ENCODE measurements at regions not wholly inside any gene's neighbourhood (a gene's known extent, or its start where the extent isn't known, plus 50 kb on each side); places are given as distances from the start of the nearest gene placed in this dataset.

- no peak for TF ChIP-seq EZH2 (optimal IDR thresholded peaks at IDR 0.05; ENCODE audit: low read depth, low read length)
- TF ChIP-seq CTCF (IDR thresholded peaks at IDR 0.05; ENCODE audit: low read length) = no peak
- TF ChIP-seq EZH2phosphoT487 (IDR thresholded peaks at IDR 0.05; ENCODE audit: low read length) = no peak
These were observed 1442.7 kb downstream of the TBC1D22A start for GRCh38 chr22:48205161-48205560.

GRCh38 chr22:48204296-48204695 is 1441.8 kb downstream of the TBC1D22A start:
- no peaks in the 10 kb centered on the region for H4K20me1 ChIP-seq (ENCODE audit: insufficient read depth, low read length)
- no peaks in the 10 kb centered on the region for H3K4me1 ChIP-seq (ENCODE audit: low read length)
- H3K27ac ChIP-seq (ENCODE audit: low read length) = no peak overlapping the region
- TF ChIP-seq EZH2 (optimal IDR thresholded peaks at IDR 0.05; ENCODE audit: low read depth, low read length) = no peak
- H3K9me3 ChIP-seq (replicated peaks; ENCODE audit: insufficient read depth, low read length) = no peaks in the 10 kb centered on the region
- DNase-seq = no peak
- H3K36me3 ChIP-seq (replicated peaks; ENCODE audit: insufficient read depth, low read length) = no peaks in the 10 kb centered on the region
- H3K9me2 ChIP-seq (replicated peaks; ENCODE audit: insufficient read depth, low read length) = no peaks in the 10 kb centered on the region
- H3K9ac ChIP-seq (ENCODE audit: low read length) = no peak overlapping the region
- H3K79me2 ChIP-seq (ENCODE audit: low read length) = no peaks in the 10 kb centered on the region
- H3K27me3 ChIP-seq (replicated peaks; ENCODE audit: insufficient read depth, low read length) = no peaks in the 10 kb centered on the region
- H3K4me3 ChIP-seq (ENCODE audit: low read length) = no peak overlapping the region
- H3F3A ChIP-seq (ENCODE audit: insufficient read depth, low read length) = no peaks in the 10 kb centered on the region
- H3K4me2 ChIP-seq (ENCODE audit: low read depth, low read length) = no peak overlapping the region
- H2AFZ ChIP-seq (ENCODE audit: low read length) = no peak overlapping the region

More at GRCh38 chr22:48205161-48205560, 1442.7 kb downstream of the TBC1D22A start:
- H3K9me2 ChIP-seq (replicated peaks; ENCODE audit: insufficient read depth, low read length) = no peaks in the 10 kb centered on the region
- H4K20me1 ChIP-seq (ENCODE audit: insufficient read depth, low read length) = no peaks in the 10 kb centered on the region
- no peaks in the 10 kb centered on the region for H3K4me1 ChIP-seq (ENCODE audit: low read length)
- H3K9me3 ChIP-seq (replicated peaks; ENCODE audit: insufficient read depth, low read length) = no peaks in the 10 kb centered on the region
- no peaks in the 10 kb centered on the region for H3K27me3 ChIP-seq (replicated peaks; ENCODE audit: insufficient read depth, low read length)
- no peaks in the 10 kb centered on the region for H3F3A ChIP-seq (ENCODE audit: insufficient read depth, low read length)
- no peak for DNase-seq
- no peak overlapping the region for H2AFZ ChIP-seq (ENCODE audit: low read length)
- no peak overlapping the region for H3K27ac ChIP-seq (ENCODE audit: low read length)
- H3K9ac ChIP-seq (ENCODE audit: low read length) = no peak overlapping the region
- no peaks in the 10 kb centered on the region for H3K79me2 ChIP-seq (ENCODE audit: low read length)
- H3K4me3 ChIP-seq (ENCODE audit: low read length) = no peak overlapping the region
- H3K36me3 ChIP-seq (replicated peaks; ENCODE audit: insufficient read depth, low read length) = no peaks in the 10 kb centered on the region
- H3K4me2 ChIP-seq (ENCODE audit: low read depth, low read length) = no peak overlapping the region

- no peaks in the 10 kb centered on the region for H3K4me1 ChIP-seq (ENCODE audit: low read length)
- H3K4me2 ChIP-seq (ENCODE audit: low read depth, low read length) = no peak overlapping the region
- no peak for TF ChIP-seq EZH2phosphoT487 (IDR thresholded peaks at IDR 0.05; ENCODE audit: low read length)
- TF ChIP-seq CTCF (IDR thresholded peaks at IDR 0.05; ENCODE audit: low read length) = no peak
- TF ChIP-seq EZH2 (optimal IDR thresholded peaks at IDR 0.05; ENCODE audit: low read depth, low read length) = no peak
- H3K4me3 ChIP-seq (ENCODE audit: low read length) = no peak overlapping the region
- no peaks in the 10 kb centered on the region for H3K79me2 ChIP-seq (ENCODE audit: low read length)
- no peaks in the 10 kb centered on the region for H3K9me3 ChIP-seq (replicated peaks; ENCODE audit: insufficient read depth, low read length)
- no peaks in the 10 kb centered on the region for H3F3A ChIP-seq (ENCODE audit: insufficient read depth, low read length)
- H2AFZ ChIP-seq (ENCODE audit: low read length) = no peak overlapping the region
- H3K27me3 ChIP-seq (replicated peaks; ENCODE audit: insufficient read depth, low read length) = no peaks in the 10 kb centered on the region
- no peak overlapping the region for H3K27ac ChIP-seq (ENCODE audit: low read length)
- H3K9ac ChIP-seq (ENCODE audit: low read length) = no peak overlapping the region
- no peaks in the 10 kb centered on the region for H3K9me2 ChIP-seq (replicated peaks; ENCODE audit: insufficient read depth, low read length)
- DNase-seq = no peak
- no peaks in the 10 kb centered on the region for H4K20me1 ChIP-seq (ENCODE audit: insufficient read depth, low read length)
- H3K36me3 ChIP-seq (replicated peaks; ENCODE audit: insufficient read depth, low read length) = no peaks in the 10 kb centered on the region
These were observed 1437.2 kb downstream of the TBC1D22A start for GRCh38 chr22:48199667-48200066.

- Histone ChIP-seq H3K9ac (ENCODE audit: low read length) (no peak overlapping the region), H3K4me3 (ENCODE audit: low read length) (no peak overlapping the region), H3F3A (ENCODE audit: insufficient read depth, low read length) (no peaks in the 10 kb centered on the region), H3K27me3 (replicated peaks; ENCODE audit: insufficient read depth, low read length) (no peaks in the 10 kb centered on the region), H3K9me3 (replicated peaks; ENCODE audit: insufficient read depth, low read length) (no peaks in the 10 kb centered on the region), H3K79me2 (ENCODE audit: low read length) (no peaks in the 10 kb centered on the region), H3K36me3 (replicated peaks; ENCODE audit: insufficient read depth, low read length) (no peaks in the 10 kb centered on the region), H3K9me2 (replicated peaks; ENCODE audit: insufficient read depth, low read length) (no peaks in the 10 kb centered on the region), H3K4me1 (ENCODE audit: low read length) (no peaks in the 10 kb centered on the region), H3K4me2 (ENCODE audit: low read depth, low read length) (no peak overlapping the region), H2AFZ (ENCODE audit: low read length) (no peak overlapping the region), H3K27ac (ENCODE audit: low read length) (no peak overlapping the region), H4K20me1 (ENCODE audit: insufficient read depth, low read length) (no peaks in the 10 kb centered on the region)
- no peak for DNase-seq
- no peak for TF ChIP-seq CTCF (IDR thresholded peaks at IDR 0.05; ENCODE audit: low read length)
- TF ChIP-seq EZH2 (optimal IDR thresholded peaks at IDR 0.05; ENCODE audit: low read depth, low read length) = no peak
- TF ChIP-seq EZH2phosphoT487 (IDR thresholded peaks at IDR 0.05; ENCODE audit: low read length) = no peak
These were observed 1436.3 kb downstream of the TBC1D22A start for GRCh38 chr22:48198489-48199459.

All from MM.1S (cell line).